IMR-90 (cell line): ENCODE measurements at regions not wholly inside any gene's neighbourhood (a gene's known extent, or its start where the extent isn't known, plus 50 kb on each side); places are given as distances from the start of the nearest gene placed in this dataset.

Experiments used
- ATAC-seq: fragments of 200-7000 bp; cut with Tn5 transposase; 2 replicates; pipeline ENCODE4 v1.9.1; 2020; ENCODE audit warnings: low read depth, mild to moderate bottlenecking, moderate library complexity
- BruUV-seq: library from RNA; stranded (reverse); fragments of 400-500 nt; replicated peaks from 2 replicates; lab custom pipeline; 2021; lab: Mats Ljungman, UMichigan
- CTCF ChIA-PET: fragments of 300-600 bp; formaldehyde crosslinking; extraction: SDS; loops from one replicate; lab custom pipeline; 2021; ENCODE audit warnings: antibody characterized with exemption; lab: Yijun Ruan, JAX
- POLR2A ChIA-PET: fragments of 300-600 bp; sonication (Branson Sonifier 250); formaldehyde crosslinking; loops from one replicate; lab custom pipeline; 2022; ENCODE audit warnings: antibody characterized with exemption; ENCODE audit not compliant: unreplicated experiment; lab: Charles Lee
- DNase-seq: peaks from one replicate; pipeline ENCODE4 v3.0.0; 2013
- H2AFZ ChIP-seq: replicated peaks from 2 replicates; pipeline ENCODE3; 2013; ENCODE audit warnings: low read length, mild to moderate bottlenecking; ENCODE audit not compliant: poor library complexity
- H2AK5ac ChIP-seq: 2 replicates; pipeline ENCODE4 v1.6.1; 2013; ENCODE audit warnings: low read depth, low read length, inconsistent platforms
- H2AK9ac ChIP-seq: replicated peaks from 2 replicates; pipeline ENCODE3; 2013; ENCODE audit warnings: mild to moderate bottlenecking, low read depth, low read length, moderate library complexity; ENCODE audit not compliant: poor library complexity
- H2BK120ac ChIP-seq: 2 replicates; pipeline ENCODE4 v1.6.1; 2013; ENCODE audit warnings: low read depth, low read length, inconsistent platforms
- H2BK15ac ChIP-seq: 3 replicates; pipeline ENCODE4 v1.6.1; 2013; ENCODE audit warnings: low read depth, low read length, inconsistent platforms
- H2BK20ac ChIP-seq: 2 replicates; pipeline ENCODE4 v1.6.1; 2013; ENCODE audit warnings: low read depth, mild to moderate bottlenecking, inconsistent platforms, low read length, moderate library complexity
- H2BK5ac ChIP-seq: 2 replicates; pipeline ENCODE4 v1.6.1; 2013; ENCODE audit warnings: mild to moderate bottlenecking, low read depth, low read length, inconsistent platforms; ENCODE audit not compliant: poor library complexity, severe bottlenecking
- H3K14ac ChIP-seq: replicated peaks from 2 replicates; pipeline ENCODE4 v1.6.1; 2013; ENCODE audit warnings: low read depth, low read length, inconsistent platforms
- H3K18ac ChIP-seq: 2 replicates; pipeline ENCODE4 v1.6.1; 2013; ENCODE audit warnings: low read depth, low read length, control low read depth
- H3K23ac ChIP-seq: 2 replicates; pipeline ENCODE4 v1.6.1; 2013; ENCODE audit warnings: low read depth, low read length, inconsistent platforms
- H3K27ac ChIP-seq: 2 replicates; pipeline ENCODE4 v1.5.1; 2013; ENCODE audit warnings: mild to moderate bottlenecking, control low read depth, low read length; ENCODE audit not compliant: insufficient read depth
- H3K27me3 ChIP-seq: 2 replicates; pipeline ENCODE4 v1.6.1; 2013; ENCODE audit warnings: low read length; ENCODE audit not compliant: control insufficient read depth, insufficient read depth
- H3K36me3 ChIP-seq: 2 replicates; pipeline ENCODE4 v1.6.1; 2013; ENCODE audit warnings: low read length, mixed read lengths; ENCODE audit not compliant: control insufficient read depth, insufficient read depth
- H3K4ac ChIP-seq: 2 replicates; pipeline ENCODE4 v1.6.1; 2013; ENCODE audit warnings: low read depth, low read length, inconsistent platforms
- H3K4me1 ChIP-seq: 2 replicates; pipeline ENCODE4 v1.6.1; 2013; ENCODE audit warnings: low read length, mixed read lengths; ENCODE audit not compliant: control insufficient read depth, insufficient read depth
- H3K4me2 ChIP-seq: 2 replicates; pipeline ENCODE4 v1.6.1; 2013; ENCODE audit warnings: low read depth, mild to moderate bottlenecking, control low read depth, low read length, moderate library complexity
- H3K4me3 ChIP-seq: 2 replicates; pipeline ENCODE4 v1.5.1; 2013; ENCODE audit warnings: low read depth, mild to moderate bottlenecking, control low read depth, low read length, moderate library complexity; ENCODE audit not compliant: insufficient read depth
- H3K56ac ChIP-seq: 2 replicates; pipeline ENCODE4 v1.6.1; 2013; ENCODE audit warnings: low read length, inconsistent platforms; ENCODE audit not compliant: insufficient read depth; ENCODE audit errors: extremely low read depth
- H3K79me1 ChIP-seq, 2 experiments: 2 replicates each; pipeline ENCODE4 v1.6.1; 2013; ENCODE audit warnings: low read length in 2 of 2, inconsistent platforms in 1 of 2, low read depth in 1 of 2
- H3K9ac ChIP-seq: 2 replicates; pipeline ENCODE4 v1.6.1; 2013; ENCODE audit warnings: low read depth, low read length, control low read depth
- H3K9me1 ChIP-seq: 2 replicates; pipeline ENCODE4 v1.6.1; 2013; ENCODE audit warnings: low read length, inconsistent platforms; ENCODE audit not compliant: insufficient read depth
- H3K9me3 ChIP-seq: 2 replicates; pipeline ENCODE4 v1.6.1; 2013; ENCODE audit warnings: low read length; ENCODE audit not compliant: control insufficient read depth, insufficient read depth
- H4K20me1 ChIP-seq: 2 replicates; pipeline ENCODE4 v1.6.1; 2013; ENCODE audit warnings: low read length, inconsistent platforms; ENCODE audit not compliant: insufficient read depth
- H4K5ac ChIP-seq: 2 replicates; pipeline ENCODE4 v1.6.1; 2013; ENCODE audit warnings: mild to moderate bottlenecking, low read depth, low read length, control low read depth
- H4K8ac ChIP-seq, 2 experiments: 2 replicates each; pipeline ENCODE4 v1.6.1; 2013; ENCODE audit warnings: low read depth in 2 of 2, low read length in 2 of 2, control low read depth in 1 of 2, inconsistent platforms in 1 of 2
- H4K91ac ChIP-seq: 2 replicates; pipeline ENCODE4 v1.6.1; 2013; ENCODE audit warnings: low read depth, low read length, inconsistent platforms; ENCODE audit not compliant: insufficient read depth
- BHLHE40 ChIP-seq: fragments of 150-350 bp; IDR thresholded peaks from 2 replicates; pipeline ENCODE4 v1.6.1; 2016; ENCODE audit warnings: mild to moderate bottlenecking, low read depth, low read length
- CEBPB ChIP-seq: IDR thresholded peaks from 2 replicates; pipeline ENCODE4 v1.6.1; 2012; ENCODE audit warnings: low read depth, low read length, improper control_type of control experiment
- POLR2A ChIP-seq: IDR thresholded peaks from 2 replicates; pipeline ENCODE4 v1.6.1; 2012; ENCODE audit warnings: mild to moderate bottlenecking, low read depth, low read length
- RCOR1 ChIP-seq: IDR thresholded peaks from 2 replicates; pipeline ENCODE4 v1.6.1; 2012; ENCODE audit warnings: mild to moderate bottlenecking, low read length, improper control_type of control experiment; ENCODE audit not compliant: insufficient replicate concordance
- WGBS, 2 experiments: methylation state at CpG; one replicate each; pipeline versions ENCODE4 v1.1.5 to v1.1.7; 2013; ENCODE audit warnings: missing lambda C conversion rate in 2 of 2; ENCODE audit not compliant: insufficient read length in 1 of 2; ENCODE audit errors: extremely low coverage in 2 of 2; 5-methylcytosine and 5-hydroxymethylcytosine counted together
- dilution Hi-C: fragments of 300-500 bp; cut with HindIII; formaldehyde crosslinking; loops from one replicate; pipeline ENCODE4 v1.14.3; 2018; ENCODE audit warnings: low sequenced_read_pairs; ENCODE audit not compliant: unreplicated experiment
- in situ Hi-C: fragments of 300-500 bp; cut with MboI; formaldehyde crosslinking; loops from 3 replicates; pipeline ENCODE4 v1.14.3; 2019; ENCODE audit warnings: low sequenced_read_pairs, inconsistent platforms, mixed read lengths
- intact Hi-C: fragments of 100-400 bp; cut with micrococcal nuclease; formaldehyde crosslinking; loops from 2 replicates; pipeline ENCODE4 v1.10.0; 2022

GRCh38 chr2:175400975-175401374, 219.5 kb upstream of the ATP5MC3 start:
- intact Hi-C loops: no loop called here
- no peaks in the 10 kb centered on the region for H3K79me1 ChIP-seq
- no peak overlapping the region for H3K56ac ChIP-seq
- POLR2A ChIA-PET: no interaction called here
- H3K36me3 ChIP-seq: no peaks in the 10 kb centered on the region
- no peak overlapping the region for H3K4me2 ChIP-seq
- no peaks in the 10 kb centered on the region for H3K9me3 ChIP-seq
- 48% methylated on average over 3 of the region's 6 CpGs; no CpG with 5 or more reads in 1 of the 2 experiments for WGBS, 2 experiments
- H3K4ac ChIP-seq: no peak overlapping the region
- in situ Hi-C loops: no loop called here
- no peak overlapping the region for H3K9ac ChIP-seq
- no peaks in the 10 kb centered on the region for H4K20me1 ChIP-seq
- H3K14ac ChIP-seq: no peak overlapping the region
- CTCF ChIA-PET: no interaction called here
- H3K27me3 ChIP-seq: no peaks in the 10 kb centered on the region
- H2AK5ac ChIP-seq: no peak overlapping the region
- H3K9me1 ChIP-seq: no peaks in the 10 kb centered on the region
- H3K23ac ChIP-seq: no peak overlapping the region
- no peaks in the 10 kb centered on the region for H3K4me1 ChIP-seq
- no peak overlapping the region for H3K27ac ChIP-seq
- H2BK20ac ChIP-seq: no peak overlapping the region
- no peak for DNase-seq
- no peak overlapping the region for H2BK120ac ChIP-seq
- no peak for ATAC-seq
- no peak overlapping the region for H3K18ac ChIP-seq
- H2AK9ac ChIP-seq: no peak overlapping the region
- no peak overlapping the region for H3K4me3 ChIP-seq
- H2AFZ ChIP-seq: no peak overlapping the region
- H4K5ac ChIP-seq: no peak overlapping the region
- H4K8ac ChIP-seq: no peak overlapping the region
- TF ChIP-seq RCOR1 (no peak), CEBPB (no peak), POLR2A (no peak), BHLHE40 (no peak)
- dilution Hi-C loops: no loop called here
- no peak overlapping the region for H2BK15ac ChIP-seq
- BruUV-seq: no TSS peak
- H2BK5ac ChIP-seq: no peak overlapping the region
- H4K91ac ChIP-seq: no peak overlapping the region
